Activated T-cell treated with anti-CD3 and anti-CD28 coated beads, Interleukin-2, amount 50 U/mL, for 24 hours (primary cell): ENCODE measurements at regions not wholly inside any gene's neighbourhood (a gene's known extent, or its start where the extent isn't known, plus 50 kb on each side); places are given as distances from the start of the nearest gene placed in this dataset.
"Not testable (repeated sequence)": the region's sequence is repeated elsewhere in the genome, so short reads cannot be mapped to it uniquely, and the experiment has no call there.

Source experiments
- DNase-seq: peaks from one replicate; pipeline ENCODE4 v3.0.0-alpha.2; 2020
- H3K27ac Mint-ChIP-seq: 2 replicates; pipeline ENCODE4 v1.8.0; 2020; ENCODE audit warnings: mild to moderate bottlenecking, mixed read lengths
- H3K27me3 Mint-ChIP-seq: 2 replicates; pipeline ENCODE4 v1.8.0; 2020; ENCODE audit warnings: mixed read lengths
- H3K36me3 Mint-ChIP-seq: 2 replicates; pipeline ENCODE4 v1.8.0; 2020; ENCODE audit warnings: low read depth, mixed read lengths
- H3K4me1 Mint-ChIP-seq: 2 replicates; pipeline ENCODE4 v1.8.0; 2020; ENCODE audit warnings: low read depth, mixed read lengths
- H3K4me3 Mint-ChIP-seq: 2 replicates; pipeline ENCODE4 v1.8.0; 2020; ENCODE audit warnings: mild to moderate bottlenecking, moderate library complexity, mixed read lengths
- H3K9me3 Mint-ChIP-seq: 2 replicates; pipeline ENCODE4 v1.8.0; 2020; ENCODE audit warnings: mixed read lengths

DNA sequence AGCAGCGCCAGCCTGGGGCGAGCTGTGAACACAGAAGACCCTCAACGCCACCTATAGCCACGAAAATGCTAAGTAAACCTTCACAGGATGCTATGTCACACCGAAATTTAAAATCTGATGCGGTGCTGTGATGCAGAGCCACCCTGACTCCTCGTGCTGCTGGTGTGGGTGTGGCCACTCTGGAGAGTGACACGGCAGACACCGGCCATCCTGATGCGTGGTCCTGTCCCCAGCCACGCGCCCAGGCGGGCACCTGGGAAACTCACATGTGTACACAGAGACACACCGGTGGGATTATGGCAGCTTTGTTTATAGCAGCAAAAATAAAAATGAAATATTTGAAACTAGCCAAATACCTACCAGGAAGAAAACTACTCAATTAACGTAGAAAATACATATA lies 138.3 kb upstream of the SFSWAP start:
- Mint-ChIP-seq H3K9me3 (no peaks in the 10 kb centered on the region), H3K4me1 (no peaks in the 10 kb centered on the region), H3K27ac (no peak overlapping the region), H3K36me3 (no peaks in the 10 kb centered on the region), H3K4me3 (no peak overlapping the region), H3K27me3 (peaks cover 20% of the 10 kb centered on the region)
- DNase-seq = no peak

DNA sequence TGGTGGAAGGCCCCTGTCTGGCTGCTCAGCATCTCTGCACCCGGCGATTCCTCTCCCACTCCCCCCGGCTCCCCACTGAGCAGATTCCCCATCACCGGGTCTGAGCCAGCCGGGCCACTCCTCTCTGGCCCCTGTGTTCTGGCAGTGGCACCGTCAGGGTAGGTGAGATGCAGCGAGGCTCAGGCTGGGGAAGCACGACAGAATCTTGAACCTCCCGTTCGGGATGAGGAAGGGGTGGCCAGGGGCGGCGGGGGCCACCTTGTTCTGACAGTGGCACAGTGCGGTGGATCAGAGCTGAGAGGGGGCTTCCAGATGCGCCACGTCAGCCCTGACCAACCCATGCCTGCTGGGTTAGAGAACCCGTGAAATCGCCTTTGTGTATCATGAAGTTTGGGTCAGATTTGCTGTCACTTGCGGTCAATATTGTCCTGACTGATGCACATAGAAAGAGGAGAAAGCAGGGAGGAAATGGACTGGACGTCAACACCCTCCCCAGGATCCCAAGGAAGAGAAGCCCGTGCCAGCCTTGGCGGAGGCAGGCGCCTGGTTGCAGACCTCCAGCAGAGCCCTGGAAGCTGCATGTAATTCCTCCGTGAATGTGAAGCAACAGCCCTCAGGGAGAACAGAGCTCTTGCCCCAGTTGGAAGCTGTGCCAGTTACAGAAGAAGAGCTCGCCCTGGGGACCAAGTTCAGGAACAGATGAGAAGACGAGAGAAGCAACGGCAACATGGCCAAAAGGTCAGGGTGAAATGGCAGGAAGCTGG lies 137.1 kb upstream of the SFSWAP start:
- H3K36me3 Mint-ChIP-seq = no peaks in the 10 kb centered on the region
- no peaks in the 10 kb centered on the region for H3K4me1 Mint-ChIP-seq
- no peaks in the 10 kb centered on the region for H3K9me3 Mint-ChIP-seq
- no peak for DNase-seq
- no peak overlapping the region for H3K4me3 Mint-ChIP-seq
- no peak overlapping the region for H3K27ac Mint-ChIP-seq
- peaks cover 23% of the 10 kb centered on the region for H3K27me3 Mint-ChIP-seq

DNA sequence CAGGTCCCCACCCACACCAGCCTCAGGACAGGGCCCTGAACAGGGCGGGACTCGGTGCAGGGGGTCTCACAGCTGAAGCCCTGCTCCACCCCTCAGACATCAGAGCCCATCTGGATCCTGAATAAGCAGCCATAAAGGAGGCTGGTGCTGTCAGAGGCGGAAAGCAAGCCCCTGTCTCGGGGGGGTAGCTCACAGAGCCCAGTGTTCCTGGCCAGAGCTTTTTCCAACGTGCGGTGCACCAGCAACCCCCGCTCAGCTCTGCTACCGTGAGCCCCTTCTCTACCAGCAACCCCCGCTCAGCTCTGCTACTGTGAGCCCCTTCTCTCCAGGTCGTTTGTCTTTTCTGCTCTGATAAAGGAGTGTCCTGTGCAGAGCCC lies 136.5 kb upstream of the SFSWAP start:
- Mint-ChIP-seq H3K27ac (no peak overlapping the region), H3K27me3 (peaks cover 21% of the 10 kb centered on the region), H3K9me3 (no peaks in the 10 kb centered on the region), H3K4me3 (no peak overlapping the region), H3K4me1 (no peaks in the 10 kb centered on the region), H3K36me3 (no peaks in the 10 kb centered on the region)
- DNase-seq = no peak

DNA sequence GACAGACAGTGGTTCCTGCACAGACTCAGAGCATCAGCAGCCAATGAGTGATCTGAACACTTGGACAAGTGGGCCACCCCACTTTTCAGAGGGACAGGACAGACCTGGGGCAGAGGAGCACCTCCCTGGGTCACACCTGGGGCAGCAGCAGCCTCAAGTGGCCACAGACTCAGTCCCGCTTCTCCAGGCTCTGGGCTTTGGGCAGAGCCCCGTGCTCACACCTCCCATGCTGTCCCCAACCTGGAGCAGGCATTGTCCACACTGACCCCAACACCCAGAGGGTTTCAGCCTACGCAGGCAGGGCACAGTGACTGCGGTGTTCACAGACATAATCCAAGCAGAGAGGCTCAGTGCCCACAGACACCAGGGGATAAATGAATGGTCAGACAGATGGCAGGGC lies 135.5 kb upstream of the SFSWAP start:
- H3K4me1 Mint-ChIP-seq = no peaks in the 10 kb centered on the region
- no peaks in the 10 kb centered on the region for H3K9me3 Mint-ChIP-seq

DNA sequence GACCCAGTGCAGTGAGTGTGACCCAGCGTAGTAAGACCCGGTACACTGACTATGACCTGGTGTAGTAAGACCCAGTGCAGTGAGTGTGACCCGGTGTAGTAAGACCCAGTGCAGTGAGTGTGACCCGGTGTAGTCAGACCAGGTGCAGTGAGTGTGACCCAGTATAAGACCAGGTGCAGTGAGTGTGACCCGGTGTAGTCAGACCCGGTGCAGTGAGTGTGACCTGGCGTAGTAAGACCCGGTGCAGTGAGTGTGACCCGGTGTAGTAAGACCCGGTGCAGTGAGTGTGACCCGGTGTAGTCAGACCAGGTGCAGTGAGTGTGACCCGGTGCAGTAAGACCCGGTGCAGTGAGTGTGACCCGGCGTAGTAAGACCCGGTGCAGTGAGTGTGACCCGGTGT lies 134.2 kb upstream of the SFSWAP start:
- H3K9me3 Mint-ChIP-seq, H3K36me3 Mint-ChIP-seq, H3K4me3 Mint-ChIP-seq, H3K27ac Mint-ChIP-seq, H3K4me1 Mint-ChIP-seq, DNase-seq: not testable (repeated sequence)
- H3K27me3 Mint-ChIP-seq = peaks cover 16% of the 10 kb centered on the region

More for the DNA sequence above, 135.5 kb upstream of the SFSWAP start:
- no peaks in the 10 kb centered on the region for H3K36me3 Mint-ChIP-seq
- no peak for DNase-seq
- H3K27me3 Mint-ChIP-seq = peaks cover 18% of the 10 kb centered on the region
- no peak overlapping the region for H3K27ac Mint-ChIP-seq
- no peak overlapping the region for H3K4me3 Mint-ChIP-seq

DNA sequence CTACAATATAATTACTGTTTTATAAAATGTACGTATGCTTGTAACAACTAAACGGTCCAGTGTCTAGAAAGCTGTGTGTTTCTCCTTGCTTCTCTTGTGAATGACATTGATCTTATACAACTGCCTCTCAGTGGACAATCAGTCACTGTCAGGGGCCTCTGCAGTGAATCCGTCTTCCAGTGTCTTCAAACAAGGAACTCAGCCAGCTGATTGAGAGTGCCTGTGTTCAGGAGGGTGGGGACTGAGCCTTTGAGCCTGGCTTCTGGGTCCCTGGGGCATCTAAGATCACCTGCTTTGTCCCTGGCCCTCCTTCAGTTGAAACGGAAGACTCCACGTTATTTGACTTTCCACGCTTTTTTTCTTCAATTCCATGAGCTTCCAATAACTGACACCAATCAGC lies 133.1 kb upstream of the SFSWAP start:
- Mint-ChIP-seq H3K36me3 (no peaks in the 10 kb centered on the region), H3K27ac (no peak overlapping the region), H3K9me3 (no peaks in the 10 kb centered on the region), H3K27me3 (peaks cover 16% of the 10 kb centered on the region), H3K4me1 (no peaks in the 10 kb centered on the region), H3K4me3 (no peak overlapping the region)
- DNase-seq = no peak

DNA sequence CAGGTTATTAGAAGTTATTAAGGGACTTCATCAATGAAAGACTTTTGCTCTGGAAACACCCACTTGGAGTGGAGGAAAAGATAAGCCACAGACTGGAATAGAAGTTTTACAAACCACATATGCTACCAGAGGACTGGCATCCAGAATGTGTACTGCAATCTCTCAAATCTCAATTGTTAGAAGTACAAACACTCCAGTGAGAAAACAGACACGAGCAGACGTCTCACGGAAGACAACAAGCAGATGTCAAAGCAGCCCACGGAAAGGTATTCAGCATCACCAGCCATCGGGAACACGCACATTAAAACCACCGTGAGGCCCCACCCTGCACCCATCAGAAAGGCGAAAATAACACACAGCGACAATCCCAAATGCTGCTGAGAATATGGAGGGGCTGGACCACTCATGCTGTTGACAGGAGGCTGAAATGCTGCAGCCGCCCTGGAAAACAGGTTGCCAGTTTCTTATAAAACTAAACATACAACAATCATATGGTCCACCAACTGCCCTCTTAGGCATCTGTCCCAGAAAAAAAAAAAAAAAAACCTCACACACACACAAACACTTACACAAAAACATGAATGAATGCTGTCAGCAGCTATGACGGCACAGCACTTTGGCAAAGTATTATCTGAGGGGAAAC lies 131.9 kb upstream of the SFSWAP start:
- Mint-ChIP-seq H3K36me3 (no peaks in the 10 kb centered on the region), H3K9me3 (no peaks in the 10 kb centered on the region), H3K27me3 (peaks cover 16% of the 10 kb centered on the region), H3K27ac (no peak overlapping the region), H3K4me3 (no peak overlapping the region), H3K4me1 (no peaks in the 10 kb centered on the region)
- no peak for DNase-seq

DNA sequence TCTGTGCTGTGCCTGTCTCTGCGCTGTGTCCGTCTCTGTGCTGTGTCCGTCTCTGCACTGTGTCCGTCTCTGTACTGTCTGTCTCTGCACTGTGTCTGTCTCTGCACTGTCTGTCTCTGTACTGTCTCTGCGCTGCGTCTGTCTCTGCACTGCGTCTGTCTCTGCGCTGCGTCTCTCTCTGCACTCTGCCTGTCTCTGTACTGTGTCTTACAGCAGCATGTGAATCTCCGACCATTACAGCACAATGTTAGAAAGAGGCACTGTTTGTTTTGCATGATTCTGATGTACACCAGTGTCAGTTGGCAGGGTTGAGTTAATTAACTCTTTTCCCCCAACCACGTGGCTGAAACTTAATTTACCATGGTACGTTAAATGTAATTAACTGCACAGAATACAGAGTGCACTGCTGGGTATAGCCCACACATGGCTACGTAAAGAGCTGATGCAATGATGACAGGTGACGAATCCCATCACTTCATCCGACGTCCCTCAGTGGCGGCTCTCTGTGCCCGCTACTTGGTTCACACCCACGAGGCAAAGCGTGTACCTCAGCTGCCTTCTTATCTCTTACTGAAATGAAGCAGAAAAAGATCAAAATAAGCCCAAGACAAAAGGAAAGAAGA lies 127.7 kb upstream of the SFSWAP start:
- Mint-ChIP-seq H3K27me3 (peaks cover 13% of the 10 kb centered on the region), H3K27ac (no peak overlapping the region), H3K4me3 (no peak overlapping the region), H3K9me3 (no peaks in the 10 kb centered on the region), H3K36me3 (no peaks in the 10 kb centered on the region), H3K4me1 (no peaks in the 10 kb centered on the region)
- DNase-seq = no peak

DNA sequence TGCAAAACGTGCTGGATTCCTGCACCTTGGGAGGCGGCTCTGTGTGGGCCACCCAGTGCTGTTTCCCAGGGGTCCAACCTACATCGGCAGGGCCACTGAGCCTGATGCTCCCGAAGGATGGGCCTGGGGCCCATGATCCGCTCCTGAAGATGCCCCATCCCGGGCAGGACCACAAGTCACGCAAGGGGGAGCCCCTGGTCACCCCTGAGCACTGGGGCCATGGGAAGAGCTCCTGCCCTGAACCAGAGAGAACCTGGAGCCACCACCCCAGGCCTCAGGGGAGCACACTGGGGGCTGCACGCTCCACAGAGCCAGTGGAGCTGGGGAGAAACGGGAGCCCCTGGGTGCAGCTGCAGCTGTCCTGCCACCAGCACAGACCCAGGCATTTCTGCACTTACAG lies 124.6 kb upstream of the SFSWAP start:
- Mint-ChIP-seq H3K27ac (no peak overlapping the region), H3K27me3 (no peaks in the 10 kb centered on the region), H3K4me3 (no peak overlapping the region), H3K9me3 (no peaks in the 10 kb centered on the region), H3K36me3 (no peaks in the 10 kb centered on the region), H3K4me1 (no peaks in the 10 kb centered on the region)
- no peak for DNase-seq

DNA sequence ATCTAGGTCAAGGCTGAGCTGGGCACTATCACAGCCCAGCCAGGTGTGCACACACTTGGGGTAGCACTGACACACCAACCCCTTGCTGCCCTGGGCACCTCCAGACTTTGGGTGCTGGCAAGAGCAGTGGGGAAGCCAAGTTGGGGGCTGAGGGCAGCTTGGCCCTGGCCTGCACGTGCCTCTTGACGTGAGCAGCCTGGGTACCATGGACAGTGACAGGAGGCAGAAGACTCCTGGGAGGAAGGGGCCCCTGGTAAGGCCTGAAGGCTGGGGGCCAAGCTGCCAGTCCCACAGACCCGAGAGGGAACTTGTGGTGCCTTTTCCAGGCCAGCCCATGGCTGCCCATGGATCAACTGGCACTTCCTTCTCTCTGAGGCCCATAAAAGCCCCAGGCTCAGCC lies 124.1 kb upstream of the SFSWAP start:
- Mint-ChIP-seq H3K9me3 (no peaks in the 10 kb centered on the region), H3K27ac (no peak overlapping the region), H3K27me3 (no peaks in the 10 kb centered on the region), H3K4me1 (no peaks in the 10 kb centered on the region), H3K4me3 (no peak overlapping the region), H3K36me3 (no peaks in the 10 kb centered on the region)
- DNase-seq = no peak

DNA sequence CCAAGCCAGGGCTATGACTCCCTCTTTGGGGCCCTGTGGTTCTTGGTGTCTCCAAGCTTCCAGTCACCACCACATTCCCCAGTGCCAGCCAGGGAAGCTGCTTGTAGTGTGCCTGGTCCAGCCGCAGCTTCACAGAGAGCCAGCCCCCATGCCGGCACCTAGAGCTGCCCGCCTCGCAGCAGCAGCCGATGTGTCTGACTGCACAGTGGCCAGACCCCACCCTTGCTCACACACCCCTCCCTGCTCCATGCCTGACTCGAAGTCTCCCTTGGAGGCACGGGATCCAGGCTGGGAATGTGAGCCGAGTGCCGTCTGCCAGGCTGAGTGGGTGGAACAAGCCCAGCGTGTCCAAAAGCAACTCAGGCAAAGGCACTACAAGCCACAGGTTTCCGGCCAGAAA lies 123.3 kb upstream of the SFSWAP start:
- Mint-ChIP-seq H3K27ac (no peak overlapping the region), H3K27me3 (no peaks in the 10 kb centered on the region), H3K4me1 (peaks cover 2% of the 10 kb centered on the region), H3K36me3 (no peaks in the 10 kb centered on the region), H3K4me3 (no peak overlapping the region), H3K9me3 (no peaks in the 10 kb centered on the region)
- no peak for DNase-seq

DNA sequence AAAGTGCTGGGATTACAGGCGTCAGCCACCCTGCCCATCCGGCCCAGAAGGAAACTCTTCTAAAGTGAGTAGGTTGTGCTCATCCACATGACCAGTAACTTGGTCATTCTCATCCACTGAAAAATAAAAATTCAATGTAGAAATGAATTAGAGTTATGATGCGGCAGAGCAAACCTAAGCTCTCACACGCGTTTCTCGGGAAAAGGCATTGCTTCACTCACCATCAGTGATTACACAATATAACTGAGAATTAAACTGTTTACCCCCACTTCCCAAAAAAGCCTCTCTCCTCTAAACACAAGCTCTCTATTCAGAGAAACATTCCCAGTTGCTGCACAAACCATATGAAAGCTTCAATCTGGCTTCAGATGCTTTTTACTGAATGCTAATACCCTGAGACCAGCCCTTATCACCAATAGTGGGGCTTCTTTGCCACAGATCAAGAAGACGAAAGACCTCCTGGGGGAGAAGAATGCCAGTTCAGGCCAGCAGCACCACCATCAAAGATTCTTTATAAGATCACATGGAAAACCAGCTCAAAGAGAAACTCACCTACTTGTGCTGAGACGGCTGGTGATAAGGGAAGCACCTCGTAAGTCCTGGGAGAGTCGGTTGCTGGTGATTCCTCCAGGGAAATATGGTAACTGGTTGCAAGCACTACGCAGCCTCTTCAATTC lies 121.5 kb upstream of the SFSWAP start:
- Mint-ChIP-seq H3K27ac (no peak overlapping the region), H3K27me3 (no peaks in the 10 kb centered on the region), H3K9me3 (no peaks in the 10 kb centered on the region), H3K36me3 (no peaks in the 10 kb centered on the region), H3K4me1 (peaks cover 12% of the 10 kb centered on the region), H3K4me3 (no peak overlapping the region)
- no peak for DNase-seq

DNA sequence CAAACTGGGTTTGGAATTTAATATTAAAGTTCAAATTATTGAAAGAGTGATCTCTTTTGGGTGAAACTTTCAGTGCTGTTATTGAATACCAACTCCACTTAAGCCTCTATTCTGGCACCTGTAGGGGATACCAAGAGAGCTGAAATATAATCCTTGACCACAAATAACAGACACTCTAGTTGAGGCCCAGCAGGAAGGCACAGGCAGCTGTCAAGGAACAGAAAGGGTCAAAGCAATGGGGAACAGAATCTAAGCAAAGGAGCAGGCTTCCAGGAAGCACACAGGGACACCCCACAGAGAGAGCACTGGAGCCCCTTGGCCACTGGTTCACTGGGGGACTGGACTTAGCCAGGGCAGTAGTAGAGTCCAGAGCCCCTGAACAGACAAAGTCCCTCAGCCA lies 120.9 kb upstream of the SFSWAP start:
- Mint-ChIP-seq H3K9me3 (no peaks in the 10 kb centered on the region), H3K27me3 (no peaks in the 10 kb centered on the region), H3K36me3 (no peaks in the 10 kb centered on the region), H3K4me1 (peaks cover 12% of the 10 kb centered on the region), H3K4me3 (no peak overlapping the region), H3K27ac (no peak overlapping the region)
- no peak for DNase-seq

DNA sequence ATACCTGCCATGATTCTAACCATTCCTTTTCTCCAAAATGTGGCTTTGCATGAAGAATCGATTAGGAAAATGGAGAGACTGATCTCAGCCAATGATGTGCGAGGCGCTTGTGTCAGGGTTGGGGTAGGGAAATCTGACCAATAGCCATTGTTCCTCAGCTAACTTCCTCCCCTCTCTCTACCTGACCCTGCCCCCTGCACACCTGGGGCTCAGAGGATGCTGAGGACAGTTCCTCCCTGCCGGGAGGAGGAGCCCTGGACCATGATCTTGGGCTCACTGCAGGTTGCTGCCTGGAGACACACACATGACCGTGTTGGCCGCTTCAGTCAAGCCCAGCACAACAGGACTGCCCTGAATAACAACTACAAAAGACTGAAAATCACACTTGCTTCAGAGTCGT lies 119.8 kb upstream of the SFSWAP start:
- no peaks in the 10 kb centered on the region for H3K36me3 Mint-ChIP-seq
- H3K4me1 Mint-ChIP-seq = peaks cover 12% of the 10 kb centered on the region
- H3K4me3 Mint-ChIP-seq = no peak overlapping the region
- no peaks in the 10 kb centered on the region for H3K27me3 Mint-ChIP-seq
- H3K27ac Mint-ChIP-seq = no peak overlapping the region
- H3K9me3 Mint-ChIP-seq = no peaks in the 10 kb centered on the region
- no peak for DNase-seq
